RWPE2 (cell line): ENCODE measurements at regions not wholly inside any gene's neighbourhood (a gene's known extent, or its start where the extent isn't known, plus 50 kb on each side); places are given as distances from the start of the nearest gene placed in this dataset.

ENCODE experiments used
- ATAC-seq: fragments of 200-7000 bp; cut with Tn5 transposase; 3 replicates; pipeline ENCODE4 v1.9.1; 2021; ENCODE audit warnings: low read depth
- DNase-seq: peaks from one replicate; pipeline ENCODE4 v3.0.0-alpha.2; 2020; ENCODE audit warnings: low spot score
- H3K27ac ChIP-seq: fragments of 450-650 bp; 2 replicates; pipeline ENCODE4 v1.5.1; 2017; ENCODE audit warnings: mild to moderate bottlenecking; ENCODE audit not compliant: poor library complexity, severe bottlenecking
- H3K27me3 ChIP-seq: fragments of 250-450 bp; sonication (Bioruptor Pico); 2 replicates; pipeline ENCODE4 v1.5.1; 2021; ENCODE audit warnings: mild to moderate bottlenecking, moderate library complexity; ENCODE audit not compliant: insufficient read depth, poor library complexity, severe bottlenecking
- H3K36me3 ChIP-seq: fragments of 250-450 bp; sonication (Bioruptor Pico); 2 replicates; pipeline ENCODE4 v1.5.1; 2020; ENCODE audit warnings: low read depth, mild to moderate bottlenecking, moderate library complexity
- H3K4me1 ChIP-seq: fragments of 250-450 bp; sonication (Bioruptor Pico); 2 replicates; pipeline ENCODE4 v1.5.1; 2021; ENCODE audit warnings: mild to moderate bottlenecking, moderate library complexity; ENCODE audit not compliant: insufficient read depth, poor library complexity, severe bottlenecking
- H3K4me3 ChIP-seq: fragments of 250-450 bp; sonication (Bioruptor Pico); 2 replicates; pipeline ENCODE4 v1.5.1; 2021; ENCODE audit warnings: mild to moderate bottlenecking, moderate library complexity; ENCODE audit not compliant: severe bottlenecking
- H3K9me3 ChIP-seq: fragments of 250-450 bp; sonication (Bioruptor Pico); 2 replicates; pipeline ENCODE4 v1.5.1; 2021; ENCODE audit warnings: mild to moderate bottlenecking, moderate library complexity; ENCODE audit not compliant: severe bottlenecking
- TF ChIP-seq, protein P1 (sequence below): fragments of 450-650 bp; IDR thresholded peaks from one replicate; pipeline ENCODE4 v1.5.1; 2017; ENCODE audit warnings: mild to moderate bottlenecking, moderate library complexity; ENCODE audit not compliant: poor library complexity, severe bottlenecking

DNA sequence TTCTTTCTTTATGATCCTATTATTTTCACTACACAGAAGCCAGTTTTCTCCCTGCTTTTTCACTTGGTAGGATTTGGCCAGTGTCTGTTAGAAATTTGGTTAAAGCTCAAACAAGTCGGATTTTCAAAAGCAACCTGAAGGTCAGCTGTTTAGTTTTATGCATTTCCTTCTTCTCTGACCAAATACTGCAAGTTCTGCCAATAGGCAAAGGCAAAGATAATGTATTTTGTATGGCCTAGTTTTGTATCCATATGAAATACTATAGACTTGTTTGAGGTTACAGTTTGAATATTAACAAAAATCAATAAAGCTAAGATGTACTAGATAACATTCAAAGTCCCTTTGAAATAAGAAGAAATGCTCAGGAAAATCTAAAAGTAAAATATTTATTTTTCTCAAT is 439.4 kb downstream of the TRIML1 start:
- no peak for ATAC-seq
- TF ChIP-seq, protein P1, sequence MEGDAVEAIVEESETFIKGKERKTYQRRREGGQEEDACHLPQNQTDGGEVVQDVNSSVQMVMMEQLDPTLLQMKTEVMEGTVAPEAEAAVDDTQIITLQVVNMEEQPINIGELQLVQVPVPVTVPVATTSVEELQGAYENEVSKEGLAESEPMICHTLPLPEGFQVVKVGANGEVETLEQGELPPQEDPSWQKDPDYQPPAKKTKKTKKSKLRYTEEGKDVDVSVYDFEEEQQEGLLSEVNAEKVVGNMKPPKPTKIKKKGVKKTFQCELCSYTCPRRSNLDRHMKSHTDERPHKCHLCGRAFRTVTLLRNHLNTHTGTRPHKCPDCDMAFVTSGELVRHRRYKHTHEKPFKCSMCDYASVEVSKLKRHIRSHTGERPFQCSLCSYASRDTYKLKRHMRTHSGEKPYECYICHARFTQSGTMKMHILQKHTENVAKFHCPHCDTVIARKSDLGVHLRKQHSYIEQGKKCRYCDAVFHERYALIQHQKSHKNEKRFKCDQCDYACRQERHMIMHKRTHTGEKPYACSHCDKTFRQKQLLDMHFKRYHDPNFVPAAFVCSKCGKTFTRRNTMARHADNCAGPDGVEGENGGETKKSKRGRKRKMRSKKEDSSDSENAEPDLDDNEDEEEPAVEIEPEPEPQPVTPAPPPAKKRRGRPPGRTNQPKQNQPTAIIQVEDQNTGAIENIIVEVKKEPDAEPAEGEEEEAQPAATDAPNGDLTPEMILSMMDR = no peak
- Histone ChIP-seq H3K27me3 (no peaks in the 10 kb centered on the region), H3K9me3 (no peaks in the 10 kb centered on the region), H3K4me3 (no peak overlapping the region), H3K36me3 (no peaks in the 10 kb centered on the region), H3K4me1 (no peaks in the 10 kb centered on the region), H3K27ac (no peak overlapping the region)
- DNase-seq = no peak

DNA sequence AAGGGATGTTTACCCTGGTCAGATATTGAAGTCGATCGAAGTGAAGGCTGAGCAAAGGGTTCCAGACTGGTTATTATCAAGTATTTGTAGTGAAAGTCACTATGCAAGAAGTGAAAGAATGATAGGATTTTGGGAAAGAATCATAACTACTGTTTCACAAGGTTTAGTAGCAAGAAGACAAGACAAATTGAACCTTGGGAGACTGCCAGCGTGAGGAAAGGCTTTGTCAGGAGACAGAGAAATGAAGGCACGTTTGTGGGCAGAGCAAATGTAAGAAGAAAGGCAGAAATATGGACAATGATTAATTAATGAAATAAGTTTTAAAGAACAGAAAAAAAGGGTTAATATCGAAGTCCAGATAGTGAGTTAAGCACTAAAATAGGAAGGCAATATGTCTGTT is 456.8 kb downstream of the TRIML1 start:
- DNase-seq (no peak), ATAC-seq (no peak)
- no peak overlapping the region for H3K27ac ChIP-seq
- no peaks in the 10 kb centered on the region for H3K4me1 ChIP-seq
- TF ChIP-seq, protein P1 = no peak
- H3K36me3 ChIP-seq = no peaks in the 10 kb centered on the region
- no peak overlapping the region for H3K4me3 ChIP-seq
- no peaks in the 10 kb centered on the region for H3K27me3 ChIP-seq
- H3K9me3 ChIP-seq = no peaks in the 10 kb centered on the region

DNA sequence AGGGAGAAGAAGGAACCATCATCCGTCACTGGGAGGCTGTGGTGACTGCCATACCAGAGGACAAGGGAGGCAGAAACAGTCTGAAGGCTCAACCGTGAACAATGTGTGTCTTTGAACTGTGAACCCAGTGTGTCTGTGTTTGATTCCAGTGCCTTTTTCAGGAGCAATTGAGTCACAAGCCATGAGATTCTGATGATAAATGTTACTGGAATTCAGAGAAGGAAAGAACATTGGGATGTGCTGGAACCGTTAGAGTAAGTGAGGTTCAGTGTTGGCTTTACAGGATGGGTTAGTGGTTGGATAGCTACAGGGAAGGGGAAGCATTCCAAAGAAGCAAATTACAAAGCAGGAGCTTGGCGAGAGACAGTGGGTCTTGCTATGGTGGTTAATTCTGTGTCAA is 464.4 kb downstream of the TRIML1 start:
- Histone ChIP-seq H3K27ac (no peak overlapping the region), H3K4me1 (no peaks in the 10 kb centered on the region), H3K27me3 (no peaks in the 10 kb centered on the region), H3K9me3 (no peaks in the 10 kb centered on the region), H3K4me3 (no peak overlapping the region), H3K36me3 (no peaks in the 10 kb centered on the region)
- ATAC-seq (no peak), DNase-seq (no peak)
- TF ChIP-seq, protein P1 = no peak

DNA sequence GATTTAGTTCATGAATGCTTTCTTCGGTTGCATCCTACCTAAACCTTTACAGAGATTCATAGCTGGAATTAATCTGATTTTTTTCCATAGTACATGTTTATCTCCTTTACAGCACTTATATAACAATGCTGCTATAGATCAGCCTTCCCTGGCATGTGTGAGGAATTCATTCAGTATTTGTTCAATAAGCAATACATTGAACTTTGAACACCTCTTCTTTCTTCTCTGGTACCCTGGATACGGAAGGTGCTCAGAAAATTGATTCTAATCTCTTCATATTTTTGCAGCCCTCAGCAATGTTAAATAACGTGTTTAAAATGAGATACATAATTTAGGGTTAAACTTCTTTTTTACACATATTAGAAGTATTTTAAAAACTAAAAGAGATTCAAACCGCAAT is 467.4 kb downstream of the TRIML1 start:
- TF ChIP-seq, protein P1 = no peak
- Histone ChIP-seq H3K4me1 (no peaks in the 10 kb centered on the region), H3K27ac (no peak overlapping the region), H3K36me3 (no peaks in the 10 kb centered on the region), H3K9me3 (no peaks in the 10 kb centered on the region), H3K27me3 (no peaks in the 10 kb centered on the region), H3K4me3 (no peak overlapping the region)
- DNase-seq = no peak
- no peak for ATAC-seq

DNA sequence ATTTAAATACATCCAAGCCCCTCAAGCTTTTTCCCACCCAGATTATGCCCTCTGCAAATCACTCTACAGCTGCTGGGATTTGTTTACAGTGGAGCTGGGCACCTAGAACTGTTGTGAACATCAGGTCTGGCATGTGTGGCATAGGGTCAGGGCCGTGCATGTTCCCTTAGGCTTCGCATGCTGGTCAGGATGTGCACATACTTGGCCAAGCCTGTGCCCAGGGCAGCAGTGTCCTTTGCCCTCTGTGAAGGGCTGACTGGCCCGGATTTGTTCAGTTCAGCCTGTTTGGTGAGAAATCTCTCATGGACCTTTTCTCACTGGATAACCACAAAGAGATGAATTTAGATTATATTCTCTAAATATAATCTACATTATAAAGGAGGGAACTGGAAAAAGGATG is 471.9 kb downstream of the TRIML1 start:
- H3K4me1 ChIP-seq = no peaks in the 10 kb centered on the region
- DNase-seq (no peak), ATAC-seq (no peak)
- TF ChIP-seq, protein P1 = no peak
- no peak overlapping the region for H3K27ac ChIP-seq
- H3K4me3 ChIP-seq = no peak overlapping the region
- H3K9me3 ChIP-seq = no peaks in the 10 kb centered on the region
- no peaks in the 10 kb centered on the region for H3K27me3 ChIP-seq
- no peaks in the 10 kb centered on the region for H3K36me3 ChIP-seq
